ENCODE measurements at regions not wholly inside any gene's neighbourhood (a gene's known extent, or its start where the extent isn't known, plus 50 kb on each side); places are given as distances from the start of the nearest gene placed in this dataset.
A peak's percentile ranks its signal among the peaks of the same experiment; 100 is the strongest.

DNA sequence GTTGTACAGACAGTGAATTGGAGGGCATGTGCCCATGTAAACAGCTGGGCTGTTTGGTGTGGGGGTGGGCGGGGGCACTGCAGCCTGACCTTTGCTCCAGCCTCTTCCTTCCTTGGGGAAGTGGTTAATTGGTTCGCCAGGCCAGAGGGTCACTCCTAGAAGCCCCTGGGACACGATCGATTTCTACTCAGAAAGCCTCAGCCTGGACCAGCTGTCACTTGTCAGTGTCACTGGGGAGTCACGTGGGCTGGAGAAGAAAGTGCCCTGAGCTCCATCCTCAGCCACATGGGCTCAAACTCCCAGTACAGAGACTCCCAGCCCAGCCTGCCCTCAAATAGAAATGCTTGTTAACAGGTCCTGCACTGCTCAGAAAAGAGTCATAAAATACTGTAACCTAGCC lies 423.8 kb upstream of the SULF2 start:
- DNase-seq (ENCODE audit: low read depth, low spot score): no peak
- WGBS (ENCODE audit: insufficient coverage, insufficient replicate concordance, low lambda C conversion rate, missing lambda C conversion rate): 0% methylated on average over 5 of the region's 5 CpGs
- SMC1A ChIA-PET (ENCODE audit: uncharacterized antibody, unreplicated experiment): no interaction called here
- H3K4me1 ChIP-seq (ENCODE audit: control insufficient read depth, insufficient read depth, low read length): no peaks in the 10 kb centered on the region
- H4K20me1 ChIP-seq (ENCODE audit: control insufficient read depth, insufficient read depth): no peaks in the 10 kb centered on the region
- in situ Hi-C loops (cut with MboI) (no loop called here), intact Hi-C loops (cut with micrococcal nuclease; ENCODE audit: unreplicated experiment) (no loop called here)
- no peak for FAIRE-seq
- no peak overlapping the region for H2AFZ ChIP-seq (ENCODE audit: control insufficient read depth, low read depth, low read length)
- H3K27me3 ChIP-seq (replicated peaks in 1 of 2; ENCODE audit: control insufficient read depth in 2 of 2, insufficient read depth in 2 of 2, low read length in 1 of 2): peaks cover 0 to 2% of the 10 kb centered on the region in 2 experiments; a peak in 3 of 4 replicates
- ATAC-seq: no peak
- H3K36me3 ChIP-seq (ENCODE audit: control insufficient read depth in 2 of 2, insufficient read depth in 2 of 2, low read length in 1 of 2): no peaks in the 10 kb centered on the region
- RAD21 ChIA-PET (ENCODE audit: unreplicated experiment): no interaction called here
- H3K79me2 ChIP-seq (ENCODE audit: control insufficient read depth, insufficient read depth, low read length): no peaks in the 10 kb centered on the region
- POLR2A ChIA-PET: no interaction called here
- no peak overlapping the region for H3K4me2 ChIP-seq (ENCODE audit: control insufficient read depth, insufficient read depth)
- H3K4me3 ChIP-seq: no peak overlapping the region
- CTCF ChIA-PET: no interaction called here
- BruUV-seq (replicated peaks): no TSS peak
- no peak overlapping the region for H3K27ac ChIP-seq (ENCODE audit: control insufficient read depth, insufficient read depth)
- no peak overlapping the region for H3K9ac ChIP-seq (ENCODE audit: control insufficient read depth, insufficient read depth, low read length)
- no peaks in the 10 kb centered on the region for H3K9me3 ChIP-seq (replicated peaks; ENCODE audit: control insufficient read depth, insufficient read depth, low read length)
- TF ChIP-seq TCF3 (IDR thresholded peaks at IDR 0.05; ENCODE audit: borderline replicate concordance, insufficient read depth, low read depth, low read length): 0 out of 2 replicates have a peak, but pooled peaks have one; percentile 26
- TF ChIP-seq NFYB (IDR thresholded peaks at IDR 0.05; ENCODE audit: insufficient read depth, low read depth, low read length): no peak
- TF ChIP-seq TCF12 (IDR thresholded peaks at IDR 0.05; ENCODE audit: low read depth, low read length): 0 out of 2 replicates have a peak, but pooled peaks have one; percentile 28
- no peak for TF ChIP-seq POLR2AphosphoS2 (IDR thresholded peaks at IDR 0.05; ENCODE audit: low read depth, low read length)
- TF ChIP-seq, protein P1, sequence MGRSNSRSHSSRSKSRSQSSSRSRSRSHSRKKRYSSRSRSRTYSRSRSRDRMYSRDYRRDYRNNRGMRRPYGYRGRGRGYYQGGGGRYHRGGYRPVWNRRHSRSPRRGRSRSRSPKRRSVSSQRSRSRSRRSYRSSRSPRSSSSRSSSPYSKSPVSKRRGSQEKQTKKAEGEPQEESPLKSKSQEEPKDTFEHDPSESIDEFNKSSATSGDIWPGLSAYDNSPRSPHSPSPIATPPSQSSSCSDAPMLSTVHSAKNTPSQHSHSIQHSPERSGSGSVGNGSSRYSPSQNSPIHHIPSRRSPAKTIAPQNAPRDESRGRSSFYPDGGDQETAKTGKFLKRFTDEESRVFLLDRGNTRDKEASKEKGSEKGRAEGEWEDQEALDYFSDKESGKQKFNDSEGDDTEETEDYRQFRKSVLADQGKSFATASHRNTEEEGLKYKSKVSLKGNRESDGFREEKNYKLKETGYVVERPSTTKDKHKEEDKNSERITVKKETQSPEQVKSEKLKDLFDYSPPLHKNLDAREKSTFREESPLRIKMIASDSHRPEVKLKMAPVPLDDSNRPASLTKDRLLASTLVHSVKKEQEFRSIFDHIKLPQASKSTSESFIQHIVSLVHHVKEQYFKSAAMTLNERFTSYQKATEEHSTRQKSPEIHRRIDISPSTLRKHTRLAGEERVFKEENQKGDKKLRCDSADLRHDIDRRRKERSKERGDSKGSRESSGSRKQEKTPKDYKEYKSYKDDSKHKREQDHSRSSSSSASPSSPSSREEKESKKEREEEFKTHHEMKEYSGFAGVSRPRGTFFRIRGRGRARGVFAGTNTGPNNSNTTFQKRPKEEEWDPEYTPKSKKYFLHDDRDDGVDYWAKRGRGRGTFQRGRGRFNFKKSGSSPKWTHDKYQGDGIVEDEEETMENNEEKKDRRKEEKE (IDR thresholded peaks at IDR 0.05): no peak
- TF ChIP-seq MEF2A (IDR thresholded peaks at IDR 0.05; ENCODE audit: insufficient read depth, low read depth, low read length): no peak
- TF ChIP-seq, protein P2, sequence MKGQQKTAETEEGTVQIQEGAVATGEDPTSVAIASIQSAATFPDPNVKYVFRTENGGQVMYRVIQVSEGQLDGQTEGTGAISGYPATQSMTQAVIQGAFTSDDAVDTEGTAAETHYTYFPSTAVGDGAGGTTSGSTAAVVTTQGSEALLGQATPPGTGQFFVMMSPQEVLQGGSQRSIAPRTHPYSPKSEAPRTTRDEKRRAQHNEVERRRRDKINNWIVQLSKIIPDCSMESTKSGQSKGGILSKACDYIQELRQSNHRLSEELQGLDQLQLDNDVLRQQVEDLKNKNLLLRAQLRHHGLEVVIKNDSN (IDR thresholded peaks at IDR 0.05; ENCODE audit: borderline replicate concordance, extremely low read length, insufficient read depth, low read depth, low read length): peak; percentile 34
- TF ChIP-seq, protein P3, sequence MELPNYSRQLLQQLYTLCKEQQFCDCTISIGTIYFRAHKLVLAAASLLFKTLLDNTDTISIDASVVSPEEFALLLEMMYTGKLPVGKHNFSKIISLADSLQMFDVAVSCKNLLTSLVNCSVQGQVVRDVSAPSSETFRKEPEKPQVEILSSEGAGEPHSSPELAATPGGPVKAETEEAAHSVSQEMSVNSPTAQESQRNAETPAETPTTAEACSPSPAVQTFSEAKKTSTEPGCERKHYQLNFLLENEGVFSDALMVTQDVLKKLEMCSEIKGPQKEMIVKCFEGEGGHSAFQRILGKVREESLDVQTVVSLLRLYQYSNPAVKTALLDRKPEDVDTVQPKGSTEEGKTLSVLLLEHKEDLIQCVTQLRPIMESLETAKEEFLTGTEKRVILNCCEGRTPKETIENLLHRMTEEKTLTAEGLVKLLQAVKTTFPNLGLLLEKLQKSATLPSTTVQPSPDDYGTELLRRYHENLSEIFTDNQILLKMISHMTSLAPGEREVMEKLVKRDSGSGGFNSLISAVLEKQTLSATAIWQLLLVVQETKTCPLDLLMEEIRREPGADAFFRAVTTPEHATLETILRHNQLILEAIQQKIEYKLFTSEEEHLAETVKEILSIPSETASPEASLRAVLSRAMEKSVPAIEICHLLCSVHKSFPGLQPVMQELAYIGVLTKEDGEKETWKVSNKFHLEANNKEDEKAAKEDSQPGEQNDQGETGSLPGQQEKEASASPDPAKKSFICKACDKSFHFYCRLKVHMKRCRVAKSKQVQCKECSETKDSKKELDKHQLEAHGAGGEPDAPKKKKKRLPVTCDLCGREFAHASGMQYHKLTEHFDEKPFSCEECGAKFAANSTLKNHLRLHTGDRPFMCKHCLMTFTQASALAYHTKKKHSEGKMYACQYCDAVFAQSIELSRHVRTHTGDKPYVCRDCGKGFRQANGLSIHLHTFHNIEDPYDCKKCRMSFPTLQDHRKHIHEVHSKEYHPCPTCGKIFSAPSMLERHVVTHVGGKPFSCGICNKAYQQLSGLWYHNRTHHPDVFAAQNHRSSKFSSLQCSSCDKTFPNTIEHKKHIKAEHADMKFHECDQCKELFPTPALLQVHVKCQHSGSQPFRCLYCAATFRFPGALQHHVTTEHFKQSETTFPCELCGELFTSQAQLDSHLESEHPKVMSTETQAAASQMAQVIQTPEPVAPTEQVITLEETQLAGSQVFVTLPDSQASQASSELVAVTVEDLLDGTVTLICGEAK (IDR thresholded peaks at IDR 0.05; ENCODE audit: borderline replicate concordance): no peak
- TF ChIP-seq, protein P4, sequence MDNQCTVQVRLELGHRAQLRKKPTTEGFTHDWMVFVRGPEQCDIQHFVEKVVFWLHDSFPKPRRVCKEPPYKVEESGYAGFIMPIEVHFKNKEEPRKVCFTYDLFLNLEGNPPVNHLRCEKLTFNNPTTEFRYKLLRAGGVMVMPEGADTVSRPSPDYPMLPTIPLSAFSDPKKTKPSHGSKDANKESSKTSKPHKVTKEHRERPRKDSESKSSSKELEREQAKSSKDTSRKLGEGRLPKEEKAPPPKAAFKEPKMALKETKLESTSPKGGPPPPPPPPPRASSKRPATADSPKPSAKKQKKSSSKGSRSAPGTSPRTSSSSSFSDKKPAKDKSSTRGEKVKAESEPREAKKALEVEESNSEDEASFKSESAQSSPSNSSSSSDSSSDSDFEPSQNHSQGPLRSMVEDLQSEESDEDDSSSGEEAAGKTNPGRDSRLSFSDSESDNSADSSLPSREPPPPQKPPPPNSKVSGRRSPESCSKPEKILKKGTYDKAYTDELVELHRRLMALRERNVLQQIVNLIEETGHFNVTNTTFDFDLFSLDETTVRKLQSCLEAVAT (IDR thresholded peaks at IDR 0.05): no peak
- no peak for TF ChIP-seq KDM1A (IDR thresholded peaks at IDR 0.05; ENCODE audit: borderline replicate concordance)
- TF ChIP-seq CHD4 (IDR thresholded peaks at IDR 0.05): no peak
- no peak for TF ChIP-seq FOXM1 (IDR thresholded peaks at IDR 0.05; ENCODE audit: low read depth, low read length)
- no peak for TF ChIP-seq HDAC2 (IDR thresholded peaks at IDR 0.05)
- TF ChIP-seq FOS (IDR thresholded peaks at IDR 0.05; ENCODE audit: borderline replicate concordance, extremely low read depth, insufficient read length): no peak
